Astrocyte of the spinal cord (primary cell): ENCODE measurements at regions not wholly inside any gene's neighbourhood (a gene's known extent, or its start where the extent isn't known, plus 50 kb on each side); places are given as distances from the start of the nearest gene placed in this dataset.

Experiments
- DNase-seq: peaks from one replicate; pipeline ENCODE4 v3.0.0; 2011; ENCODE audit warnings: low read depth, low spot score
- H3K4me3 ChIP-seq: 2 replicates; pipeline ENCODE4 v1.5.1; 2011; ENCODE audit warnings: low read depth, mild to moderate bottlenecking, low read length, moderate library complexity
- CTCF ChIP-seq: IDR thresholded peaks from 2 replicates; pipeline ENCODE4 v1.5.1; 2012; ENCODE audit warnings: low read depth, mild to moderate bottlenecking, low read length, inconsistent platforms
- in situ Hi-C: cut with HindIII; loops from 2 replicates; pipeline ENCODE4 v1.10.0; 2017; ENCODE audit warnings: low sequenced_read_pairs

GRCh38 chr6:84860920-84861319, 96.5 kb upstream of the TBX18 start:
- no peak for DNase-seq
- no peak overlapping the region for H3K4me3 ChIP-seq
- in situ Hi-C loops = no loop called here
- TF ChIP-seq CTCF = no peak

- no peak for TF ChIP-seq CTCF
Observed at GRCh38 chr6:84860509-84860908, 96.1 kb upstream of the TBX18 start.

GRCh38 chr6:84854811-84855400, 90.5 kb upstream of the TBX18 start:
- in situ Hi-C loops = no loop called here

More at GRCh38 chr6:84860509-84860908, 96.1 kb upstream of the TBX18 start:
- H3K4me3 ChIP-seq = no peak overlapping the region
- no peak for DNase-seq
- in situ Hi-C loops = no loop called here

GRCh38 chr6:84853901-84854300, 89.5 kb upstream of the TBX18 start:
- no peak for DNase-seq
- no peak overlapping the region for H3K4me3 ChIP-seq
- TF ChIP-seq CTCF = no peak
- in situ Hi-C loops = no loop called here

More at GRCh38 chr6:84854811-84855400, 90.5 kb upstream of the TBX18 start:
- H3K4me3 ChIP-seq = no peak overlapping the region
- no peak for TF ChIP-seq CTCF
- DNase-seq = no peak

- DNase-seq = no peak
- no peak overlapping the region for H3K4me3 ChIP-seq
- TF ChIP-seq CTCF = no peak
- in situ Hi-C loops = no loop called here
Observed at GRCh38 chr6:84848960-84849359, 84.6 kb upstream of the TBX18 start.

- in situ Hi-C loops = no loop called here
- no peak overlapping the region for H3K4me3 ChIP-seq
- peak; percentile 73 for DNase-seq
- TF ChIP-seq CTCF = no peak
Observed at GRCh38 chr6:84847390-84848160, 83.2 kb upstream of the TBX18 start.
